Panc1 (cell line): ENCODE measurements at regions not wholly inside any gene's neighbourhood (a gene's known extent, or its start where the extent isn't known, plus 50 kb on each side); places are given as distances from the start of the nearest gene placed in this dataset.

Experiments
- ATAC-seq: fragments of 200-7000 bp; cut with Tn5 transposase; 2 replicates; pipeline ENCODE4 v1.9.1; 2020; ENCODE audit warnings: mild to moderate bottlenecking, moderate library complexity
- BruUV-seq: library from RNA; stranded (reverse); fragments of 400-500 nt; replicated peaks from 2 replicates; lab custom pipeline; 2021; lab: Mats Ljungman, UMichigan
- CTCF ChIA-PET: fragments of 300-600 bp; sonication (Branson Sonifier 250); formaldehyde crosslinking; loops from one replicate; lab custom pipeline; 2022; ENCODE audit warnings: antibody characterized with exemption; lab: Charles Lee
- POLR2A ChIA-PET: fragments of 300-600 bp; sonication (Branson Sonifier 250); formaldehyde crosslinking; loops from one replicate; lab custom pipeline; 2022; ENCODE audit warnings: antibody characterized with exemption; lab: Charles Lee
- DNase-seq: peaks from one replicate; pipeline ENCODE4 v3.0.0-alpha.2; 2010; ENCODE audit warnings: low read depth, low spot score
- H3K27ac ChIP-seq: 2 replicates; pipeline ENCODE4 v1.5.1; 2011; ENCODE audit warnings: mild to moderate bottlenecking, low read length, inconsistent platforms
- H3K27me3 ChIP-seq: fragments of 200-500 bp; sonication (Bioruptor generic); 2 replicates; pipeline ENCODE4 v1.6.0; 2014; ENCODE audit warnings: low read length, inconsistent platforms; ENCODE audit not compliant: control insufficient read depth, insufficient read depth
- H3K36me3 ChIP-seq: fragments of 200-500 bp; sonication (Bioruptor generic); 2 replicates; pipeline ENCODE4 v1.5.1; 2014; ENCODE audit warnings: inconsistent platforms, mild to moderate bottlenecking, low read length, moderate library complexity; ENCODE audit not compliant: control insufficient read depth, insufficient read depth
- H3K4me1 ChIP-seq: 2 replicates; pipeline ENCODE4 v1.5.1; 2011; ENCODE audit warnings: inconsistent platforms, mild to moderate bottlenecking, low read length, moderate library complexity; ENCODE audit not compliant: control insufficient read depth, insufficient read depth
- H3K4me3 ChIP-seq, 2 experiments: 2 replicates each; pipeline ENCODE4 v1.5.1; 2011 to 2012; ENCODE audit warnings: low read depth in 2 of 2, low read length in 2 of 2, mild to moderate bottlenecking in 2 of 2, inconsistent platforms in 1 of 2, moderate library complexity in 1 of 2
- H3K9me3 ChIP-seq: fragments of 200-500 bp; sonication (Bioruptor generic); 2 replicates; pipeline ENCODE4 v1.5.1; 2014; ENCODE audit warnings: low read depth, mild to moderate bottlenecking, inconsistent platforms, low read length, moderate library complexity; ENCODE audit not compliant: control insufficient read depth, insufficient read depth
- POLR2AphosphoS5 ChIP-seq: IDR thresholded peaks from 2 replicates; pipeline ENCODE4 v1.6.1; 2012; ENCODE audit warnings: mild to moderate bottlenecking, low read depth, low read length, moderate library complexity
- REST ChIP-seq, 2 experiments: IDR thresholded peaks; 2 replicates each; pipeline ENCODE4 v1.6.1; 2011 to 2012; ENCODE audit warnings: low read depth in 2 of 2, control low read depth in 1 of 2, low read length in 1 of 2, mild to moderate bottlenecking in 1 of 2, moderate library complexity in 1 of 2; ENCODE audit not compliant: insufficient read depth in 1 of 2
- SIN3A ChIP-seq: IDR thresholded peaks from 2 replicates; pipeline ENCODE4 v1.6.1; 2012; ENCODE audit warnings: low read depth, mild to moderate bottlenecking, low read length, moderate library complexity, borderline replicate concordance; ENCODE audit not compliant: insufficient read depth
- TCF7L2 ChIP-seq: IDR thresholded peaks from 2 replicates; pipeline ENCODE4 v1.6.1; 2011; ENCODE audit warnings: mild to moderate bottlenecking, low read depth, low read length, inconsistent platforms
- in situ Hi-C: cut with HindIII; loops from 2 replicates; pipeline ENCODE4 v1.10.0; 2016; ENCODE audit warnings: low sequenced_read_pairs, low pct_unique_long_range_greater_than_20kb
- intact Hi-C: fragments of 100-400 bp; cut with micrococcal nuclease; formaldehyde crosslinking; loops from one replicate; pipeline ENCODE4 v1.10.0; 2022; ENCODE audit not compliant: unreplicated experiment
- TF ChIP-seq, protein P1 (sequence below): fragments of 450-650 bp; IDR thresholded peaks from 2 replicates; pipeline ENCODE4 v1.5.1; 2017; ENCODE audit warnings: mild to moderate bottlenecking

DNA sequence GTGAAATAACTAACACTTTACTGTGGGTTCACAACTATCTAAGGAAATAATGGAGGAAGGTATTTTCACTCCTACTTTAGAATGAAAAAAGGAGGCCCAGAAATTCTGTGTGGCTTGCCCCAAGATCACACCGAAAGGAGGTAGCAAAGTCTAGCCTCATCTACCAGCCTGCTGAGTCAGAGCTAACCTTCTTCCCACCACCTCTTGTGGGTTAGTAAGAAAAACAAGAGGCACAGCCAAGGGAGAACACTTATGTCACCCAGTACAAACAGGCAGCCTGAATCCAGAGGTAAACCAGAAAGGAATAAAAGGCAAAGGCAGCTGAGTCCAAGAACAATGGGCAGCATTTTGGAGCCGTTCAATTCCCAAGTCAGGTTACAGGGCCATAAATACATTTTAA lies 91.9 kb upstream of the RASEF start:
- Histone ChIP-seq H3K4me3 (no peak overlapping the region), H3K27ac (no peak overlapping the region), H3K27me3 (no peaks in the 10 kb centered on the region; the same call in 1 of the 2 replicates), H3K4me1 (no peaks in the 10 kb centered on the region), H3K36me3 (no peaks in the 10 kb centered on the region), H3K9me3 (no peaks in the 10 kb centered on the region)
- TF ChIP-seq TCF7L2, result no peak
- TF ChIP-seq POLR2AphosphoS5, result no peak
- TF ChIP-seq REST (IDR thresholded peaks at IDR 0.05; ENCODE audit: insufficient read depth in 1 of 2, low read depth in 2 of 2, low read length in 1 of 2), result no peak
- TF ChIP-seq, protein P1, sequence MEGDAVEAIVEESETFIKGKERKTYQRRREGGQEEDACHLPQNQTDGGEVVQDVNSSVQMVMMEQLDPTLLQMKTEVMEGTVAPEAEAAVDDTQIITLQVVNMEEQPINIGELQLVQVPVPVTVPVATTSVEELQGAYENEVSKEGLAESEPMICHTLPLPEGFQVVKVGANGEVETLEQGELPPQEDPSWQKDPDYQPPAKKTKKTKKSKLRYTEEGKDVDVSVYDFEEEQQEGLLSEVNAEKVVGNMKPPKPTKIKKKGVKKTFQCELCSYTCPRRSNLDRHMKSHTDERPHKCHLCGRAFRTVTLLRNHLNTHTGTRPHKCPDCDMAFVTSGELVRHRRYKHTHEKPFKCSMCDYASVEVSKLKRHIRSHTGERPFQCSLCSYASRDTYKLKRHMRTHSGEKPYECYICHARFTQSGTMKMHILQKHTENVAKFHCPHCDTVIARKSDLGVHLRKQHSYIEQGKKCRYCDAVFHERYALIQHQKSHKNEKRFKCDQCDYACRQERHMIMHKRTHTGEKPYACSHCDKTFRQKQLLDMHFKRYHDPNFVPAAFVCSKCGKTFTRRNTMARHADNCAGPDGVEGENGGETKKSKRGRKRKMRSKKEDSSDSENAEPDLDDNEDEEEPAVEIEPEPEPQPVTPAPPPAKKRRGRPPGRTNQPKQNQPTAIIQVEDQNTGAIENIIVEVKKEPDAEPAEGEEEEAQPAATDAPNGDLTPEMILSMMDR, result no peak
- no peak for TF ChIP-seq SIN3A
- no peak for DNase-seq
- intact Hi-C loops (no loop called here), in situ Hi-C loops (no loop called here)
- no TSS peak for BruUV-seq
- ATAC-seq, result no peak
- ChIA-PET POLR2A (no interaction called here), CTCF (no interaction called here)

DNA sequence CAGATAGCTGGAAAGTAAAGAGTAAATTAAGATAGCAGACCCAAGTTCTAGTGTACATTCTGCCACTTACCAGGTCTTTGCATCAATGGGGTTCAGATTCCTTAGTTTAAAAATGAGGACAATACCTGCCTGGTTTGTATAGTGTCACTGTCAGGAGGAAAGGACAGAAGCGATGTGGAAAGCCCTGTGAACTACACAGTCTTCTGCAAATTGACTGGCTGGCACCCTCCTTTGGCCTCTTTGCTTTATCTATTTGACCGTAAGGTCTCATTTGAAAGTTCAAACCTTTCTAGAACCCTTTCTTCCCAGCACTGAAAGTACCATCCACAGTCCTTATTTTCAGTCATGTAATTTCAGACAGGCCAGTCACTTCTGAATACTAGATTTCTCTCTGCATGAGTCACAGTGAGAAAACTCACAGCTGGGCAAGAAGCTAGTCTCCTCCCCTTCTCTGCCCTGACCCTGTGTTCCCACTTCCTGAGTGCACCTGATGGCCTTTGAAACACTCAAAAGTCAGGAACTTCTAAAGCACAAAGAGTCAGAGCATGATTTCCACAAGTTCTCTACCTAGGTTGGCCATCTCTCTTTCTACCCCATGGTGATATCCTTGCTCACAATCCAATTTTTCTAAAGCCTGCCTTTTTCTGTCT lies 91.3 kb upstream of the RASEF start:
- POLR2A ChIA-PET, result no interaction called here
- no peaks in the 10 kb centered on the region for H3K36me3 ChIP-seq
- H3K4me3 ChIP-seq, result no peak overlapping the region
- no peaks in the 10 kb centered on the region; the same call in 1 of the 2 replicates for H3K27me3 ChIP-seq
- TF ChIP-seq POLR2AphosphoS5, result no peak
- no peak for TF ChIP-seq SIN3A
- TF ChIP-seq TCF7L2, result no peak
- TF ChIP-seq REST (IDR thresholded peaks at IDR 0.05; ENCODE audit: insufficient read depth in 1 of 2, low read depth in 2 of 2, low read length in 1 of 2), result no peak
- TF ChIP-seq, protein P1, result no peak
- DNase-seq, result no peak
- ATAC-seq, result no peak
- intact Hi-C loops (no loop called here), in situ Hi-C loops (no loop called here)
- BruUV-seq, result no TSS peak
- no peak overlapping the region for H3K27ac ChIP-seq
- CTCF ChIA-PET, result no interaction called here
- no peaks in the 10 kb centered on the region for H3K9me3 ChIP-seq
- no peaks in the 10 kb centered on the region for H3K4me1 ChIP-seq
